Upper lobe of left lung (tissue), 6 donors: ENCODE measurements at regions not wholly inside any gene's neighbourhood (a gene's known extent, or its start where the extent isn't known, plus 50 kb on each side); places are given as distances from the start of the nearest gene placed in this dataset.

Experiments
- ATAC-seq, 2 donors: fragments of 200-7000 bp; cut with Tn5 transposase; one replicate each; pipeline ENCODE4 v1.9.1; 2022; ENCODE audit warnings: mild to moderate bottlenecking in 2 of 2, moderate library complexity in 2 of 2; ENCODE audit not compliant: low FRiP score in 2 of 2
- DNase-seq, 2 donors: peaks; one replicate each; pipeline ENCODE4 v3.0.0-alpha.2; 2019 to 2020
- H3K27ac ChIP-seq, 4 donors: fragments of 200-600 bp; sonication (generic); one replicate each; pipeline ENCODE4 v1.5.1; 2016 to 2019
- H3K27me3 ChIP-seq, 4 donors: fragments of 200-600 bp; sonication (generic); one replicate each; pipeline ENCODE4 v1.5.1; 2017 to 2019
- H3K36me3 ChIP-seq, 4 donors: fragments of 200-600 bp; sonication (generic); one replicate each; pipeline ENCODE4 v1.5.1; 2016 to 2019
- H3K4me1 ChIP-seq, 4 donors: fragments of 200-600 bp; sonication (generic); one replicate each; pipeline ENCODE4 v1.5.1; 2018 to 2019
- H3K4me3 ChIP-seq, 4 donors: fragments of 200-600 bp; sonication (generic); one replicate each; pipeline ENCODE4 v1.5.1; 2017 to 2019; ENCODE audit warnings: mild to moderate bottlenecking in 2 of 4, moderate library complexity in 1 of 4
- H3K9me3 ChIP-seq, 4 donors: fragments of 200-600 bp; sonication (generic); one replicate each; pipeline ENCODE4 v1.5.1; 2018 to 2019
- CTCF ChIP-seq, 6 experiments: fragments of 450-650 bp in 4 of 6; fragments of 200-600 bp in 2 of 6; sonication (generic) in 2 of 6; IDR thresholded peaks; one replicate each; pipeline ENCODE4 v1.5.1; 2016 to 2019; ENCODE audit warnings: antibody characterized with exemption in 6 of 6
- EP300 ChIP-seq, 4 donors: sonication (generic); formaldehyde crosslinking; IDR thresholded peaks; one replicate each; pipeline ENCODE4 v1.5.1; 2017; ENCODE audit warnings: antibody characterized with exemption in 4 of 4, control low read depth in 2 of 4
- POLR2A ChIP-seq, 4 donors: fragments of 450-650 bp; IDR thresholded peaks; one replicate each; pipeline ENCODE4 v1.5.1; 2016 to 2017; ENCODE audit warnings: antibody characterized with exemption in 4 of 4, mild to moderate bottlenecking in 2 of 4
- POLR2AphosphoS5 ChIP-seq, 2 donors: sonication (generic); formaldehyde crosslinking; IDR thresholded peaks; one replicate each; pipeline ENCODE4 v1.5.1; 2017; ENCODE audit warnings: antibody characterized with exemption in 2 of 2
- WGBS, 2 donors: methylation state at CpG; one replicate each; pipeline ENCODE4 v1.1.5; 2017 to 2018; 5-methylcytosine and 5-hydroxymethylcytosine counted together
- donor health status: DM: no; HTN: no; CAD: no; lungs with moderate emphysema.
- donor health status: DM: no; HTN: yes; CAD: no; lungs with severe emphysema.

- H3K27ac ChIP-seq = no peak overlapping the region
- no peak for TF ChIP-seq POLR2A (IDR thresholded peaks at IDR 0.05)
- DNase-seq (no peak), ATAC-seq (no peak)
- H3K36me3 ChIP-seq = no peaks in the 10 kb centered on the region
- H3K27me3 ChIP-seq = no peaks in the 10 kb centered on the region
- WGBS, 2 donors = 83 to 84% methylated on average over 1 of the region's 1 CpG
- H3K9me3 ChIP-seq = no peaks in the 10 kb centered on the region
- no peak overlapping the region for H3K4me3 ChIP-seq
- H3K4me1 ChIP-seq = no peaks in the 10 kb centered on the region
Observed at GRCh38 chr3:176172492-176172891, 1024.8 kb downstream of the TBL1XR1 start.

- no peak for ATAC-seq
- no peaks in the 10 kb centered on the region for H3K4me1 ChIP-seq
- no peak for DNase-seq
- H3K36me3 ChIP-seq = no peaks in the 10 kb centered on the region
- H3K27ac ChIP-seq = no peak overlapping the region
- no peak overlapping the region for H3K4me3 ChIP-seq
- WGBS, 2 donors = 34 to 41% methylated on average over 2 of the region's 2 CpGs
- no peaks in the 10 kb centered on the region for H3K9me3 ChIP-seq
- TF ChIP-seq CTCF (IDR thresholded peaks at IDR 0.05) = no peak
- no peak for TF ChIP-seq EP300 (IDR thresholded peaks at IDR 0.05)
- TF ChIP-seq POLR2AphosphoS5 (IDR thresholded peaks at IDR 0.05) = no peak
- no peak for TF ChIP-seq POLR2A (IDR thresholded peaks at IDR 0.05)
- H3K27me3 ChIP-seq = no peaks in the 10 kb centered on the region
Observed at GRCh38 chr3:176167272-176167671, 1030.0 kb downstream of the TBL1XR1 start.

GRCh38 chr3:176160997-176161396 is 1036.3 kb downstream of the TBL1XR1 start:
- Histone ChIP-seq H3K4me1 (no peaks in the 10 kb centered on the region), H3K9me3 (no peaks in the 10 kb centered on the region), H3K27ac (no peak overlapping the region), H3K27me3 (no peaks in the 10 kb centered on the region), H3K4me3 (no peak overlapping the region), H3K36me3 (no peaks in the 10 kb centered on the region)
- DNase-seq (no peak), ATAC-seq (no peak)
- TF ChIP-seq POLR2AphosphoS5 (IDR thresholded peaks at IDR 0.05) = no peak
- no peak for TF ChIP-seq POLR2A (IDR thresholded peaks at IDR 0.05)
- no peak for TF ChIP-seq CTCF (IDR thresholded peaks at IDR 0.05)
- TF ChIP-seq EP300 (IDR thresholded peaks at IDR 0.05) = no peak

GRCh38 chr3:176159796-176160195 is 1037.5 kb downstream of the TBL1XR1 start:
- no peak for DNase-seq
- no peaks in the 10 kb centered on the region for H3K27me3 ChIP-seq
- H3K4me3 ChIP-seq = no peak overlapping the region
- H3K27ac ChIP-seq = no peak overlapping the region
- 28 to 34% methylated on average over 2 of the region's 2 CpGs for WGBS, 2 donors
- TF ChIP-seq EP300 (IDR thresholded peaks at IDR 0.05) (no peak), CTCF (IDR thresholded peaks at IDR 0.05) (no peak), POLR2A (IDR thresholded peaks at IDR 0.05) (no peak), POLR2AphosphoS5 (IDR thresholded peaks at IDR 0.05) (no peak)
- no peaks in the 10 kb centered on the region for H3K36me3 ChIP-seq
- no peak for ATAC-seq
- H3K4me1 ChIP-seq = no peaks in the 10 kb centered on the region
- H3K9me3 ChIP-seq = no peaks in the 10 kb centered on the region

GRCh38 chr3:176155012-176155411 is 1042.3 kb downstream of the TBL1XR1 start:
- DNase-seq (no peak), ATAC-seq (no peak)
- H3K4me1 ChIP-seq = no peaks in the 10 kb centered on the region
- WGBS, 2 donors = 88 to 90% methylated on average over 6 of the region's 6 CpGs
- H3K27ac ChIP-seq = no peak overlapping the region
- no peak overlapping the region for H3K4me3 ChIP-seq
- no peak for TF ChIP-seq POLR2AphosphoS5 (IDR thresholded peaks at IDR 0.05)
- TF ChIP-seq EP300 (IDR thresholded peaks at IDR 0.05) = no peak
- no peak for TF ChIP-seq POLR2A (IDR thresholded peaks at IDR 0.05)
- TF ChIP-seq CTCF (IDR thresholded peaks at IDR 0.05) = no peak
- no peaks in the 10 kb centered on the region for H3K36me3 ChIP-seq
- H3K27me3 ChIP-seq = no peaks in the 10 kb centered on the region
- H3K9me3 ChIP-seq = no peaks in the 10 kb centered on the region
